Esophagus muscularis mucosa (tissue), 4 donors: ENCODE measurements at regions not wholly inside any gene's neighbourhood (a gene's known extent, or its start where the extent isn't known, plus 50 kb on each side); places are given as distances from the start of the nearest gene placed in this dataset.

Experiments used
- CTCF ChIP-seq, 3 experiments: fragments of 200-600 bp in 2 of 3; fragments of 450-650 bp in 1 of 3; sonication (generic) in 2 of 3; IDR thresholded peaks; one replicate each; pipeline ENCODE4 v1.5.1; 2017 to 2019; ENCODE audit warnings: antibody characterized with exemption in 3 of 3, mild to moderate bottlenecking in 2 of 3, moderate library complexity in 1 of 3
- EP300 ChIP-seq: sonication (generic); formaldehyde crosslinking; IDR thresholded peaks from one replicate; pipeline ENCODE4 v1.6.1; 2017; ENCODE audit warnings: antibody characterized with exemption
- POLR2AphosphoS5 ChIP-seq, 2 donors: sonication (generic); formaldehyde crosslinking; IDR thresholded peaks; one replicate each; pipeline ENCODE4 v1.6.1; 2017; ENCODE audit warnings: antibody characterized with exemption in 2 of 2

GRCh38 chr9:26326563-26326962, 566.0 kb downstream of the CAAP1 start:
- TF ChIP-seq EP300 (no peak), CTCF (IDR thresholded peaks at IDR 0.05) (peak; percentile 71 to 88 (median 80)), POLR2AphosphoS5 (IDR thresholded peaks at IDR 0.05) (no peak)
